DND-41 (cell line): ENCODE measurements at regions not wholly inside any gene's neighbourhood (a gene's known extent, or its start where the extent isn't known, plus 50 kb on each side); places are given as distances from the start of the nearest gene placed in this dataset.

ENCODE experiments used
- ATAC-seq: fragments of 200-7000 bp; cut with Tn5 transposase; 3 replicates; pipeline ENCODE4 v1.9.1; 2021; ENCODE audit warnings: low read depth; ENCODE audit not compliant: insufficient read depth
- DNase-seq: peaks from one replicate; pipeline ENCODE4 v3.0.0-alpha.2; 2020
- H2AFZ ChIP-seq: 2 replicates; pipeline ENCODE4 v1.6.0; 2012; ENCODE audit warnings: low read depth, low read length
- H3K27ac ChIP-seq: 2 replicates; pipeline ENCODE4 v1.5.1; 2012; ENCODE audit warnings: low read length, inconsistent platforms
- H3K27me3 ChIP-seq: fragments of 200-600 bp; sonication (generic); 2 replicates; pipeline ENCODE4 v1.6.0; 2012; ENCODE audit warnings: low read length, mild to moderate bottlenecking, inconsistent platforms; ENCODE audit not compliant: insufficient read depth, poor library complexity
- H3K36me3 ChIP-seq: 2 replicates; pipeline ENCODE4 v1.5.1; 2012; ENCODE audit warnings: low read length, inconsistent platforms; ENCODE audit not compliant: insufficient read depth
- H3K4me1 ChIP-seq: 2 replicates; pipeline ENCODE4 v1.5.1; 2012; ENCODE audit warnings: mild to moderate bottlenecking, low read length; ENCODE audit not compliant: insufficient read depth
- H3K4me2 ChIP-seq: 2 replicates; pipeline ENCODE4 v1.6.0; 2012; ENCODE audit warnings: mild to moderate bottlenecking, moderate library complexity, low read length, inconsistent platforms; ENCODE audit not compliant: insufficient read depth
- H3K4me3 ChIP-seq, 2 experiments: fragments of 200-600 bp in 1 of 2; shearing (Covaris generic) in 1 of 2; 2 replicates each; pipeline ENCODE4 v1.5.1; 2012 to 2016; ENCODE audit warnings: inconsistent platforms in 2 of 2, low read length in 2 of 2, mild to moderate bottlenecking in 2 of 2, low read depth in 1 of 2, moderate library complexity in 1 of 2
- H3K79me2 ChIP-seq: 2 replicates; pipeline ENCODE4 v1.6.0; 2012; ENCODE audit warnings: low read length, inconsistent platforms; ENCODE audit not compliant: insufficient read depth
- H3K9ac ChIP-seq: 2 replicates; pipeline ENCODE4 v1.6.0; 2012; ENCODE audit warnings: low read depth, mild to moderate bottlenecking, inconsistent platforms, low read length, moderate library complexity
- H3K9me3 ChIP-seq: 2 replicates; pipeline ENCODE4 v1.5.1; 2012; ENCODE audit warnings: low read length, moderate library complexity, mild to moderate bottlenecking, inconsistent platforms; ENCODE audit not compliant: insufficient read depth, severe bottlenecking
- H4K20me1 ChIP-seq: 2 replicates; pipeline ENCODE4 v1.6.0; 2012; ENCODE audit warnings: low read length; ENCODE audit not compliant: insufficient read depth
- CTCF ChIP-seq: IDR thresholded peaks from 2 replicates; pipeline ENCODE4 v1.5.1; 2012; ENCODE audit warnings: borderline replicate concordance, low read length, moderate library complexity, mild to moderate bottlenecking; ENCODE audit not compliant: poor library complexity, severe bottlenecking; ENCODE audit errors: extremely low read depth
- EZH2 ChIP-seq: IDR thresholded peaks from 3 replicates; pipeline ENCODE4 v1.6.1; 2012; ENCODE audit warnings: borderline replicate concordance, low read depth, mild to moderate bottlenecking, moderate library complexity, low read length, inconsistent platforms; ENCODE audit not compliant: severe bottlenecking

- Histone ChIP-seq H2AFZ (no peak overlapping the region), H3K9me3 (no peaks in the 10 kb centered on the region), H3K27ac (no peak overlapping the region), H3K36me3 (no peaks in the 10 kb centered on the region), H3K79me2 (no peaks in the 10 kb centered on the region), H3K27me3 (no peaks in the 10 kb centered on the region), H3K9ac (no peak overlapping the region), H4K20me1 (no peaks in the 10 kb centered on the region), H3K4me1 (no peaks in the 10 kb centered on the region), H3K4me2 (no peak overlapping the region), H3K4me3 (no peak overlapping the region)
- no peak for ATAC-seq
- TF ChIP-seq CTCF (no peak), EZH2 (no peak)
- no peak for DNase-seq
These were observed 868.8 kb downstream of the CDH11 start for GRCh38 chr16:64253096-64253495.

DNA sequence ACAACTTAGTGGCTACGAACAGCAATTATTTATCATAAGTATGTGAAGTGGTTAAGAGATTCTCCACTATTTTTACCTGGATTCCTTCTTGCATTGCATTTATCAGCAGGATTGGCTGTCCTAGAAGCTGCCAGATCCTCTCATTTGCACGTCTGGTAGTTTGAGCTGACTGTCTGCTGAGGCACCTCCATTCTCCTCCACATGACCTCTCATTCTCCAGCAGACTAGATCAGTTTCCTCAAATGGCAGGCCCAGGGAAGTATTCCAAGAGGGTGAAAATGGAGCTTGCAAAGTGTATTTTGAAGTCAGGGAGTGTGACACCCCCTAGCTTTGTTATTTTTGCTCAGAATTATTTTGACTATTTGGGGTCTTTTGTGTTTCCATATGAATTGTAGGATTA lies 870.1 kb downstream of the CDH11 start:
- DNase-seq (no peak), ATAC-seq (no peak)
- H3K79me2 ChIP-seq, result no peaks in the 10 kb centered on the region
- H4K20me1 ChIP-seq, result no peaks in the 10 kb centered on the region
- H3K27ac ChIP-seq, result no peak overlapping the region
- no peaks in the 10 kb centered on the region for H3K9me3 ChIP-seq
- no peak overlapping the region for H2AFZ ChIP-seq
- H3K36me3 ChIP-seq, result no peaks in the 10 kb centered on the region
- TF ChIP-seq CTCF (no peak), EZH2 (no peak)
- no peaks in the 10 kb centered on the region for H3K27me3 ChIP-seq
- H3K4me2 ChIP-seq, result no peak overlapping the region
- H3K9ac ChIP-seq, result no peak overlapping the region
- no peak overlapping the region for H3K4me3 ChIP-seq
- no peaks in the 10 kb centered on the region for H3K4me1 ChIP-seq

DNA sequence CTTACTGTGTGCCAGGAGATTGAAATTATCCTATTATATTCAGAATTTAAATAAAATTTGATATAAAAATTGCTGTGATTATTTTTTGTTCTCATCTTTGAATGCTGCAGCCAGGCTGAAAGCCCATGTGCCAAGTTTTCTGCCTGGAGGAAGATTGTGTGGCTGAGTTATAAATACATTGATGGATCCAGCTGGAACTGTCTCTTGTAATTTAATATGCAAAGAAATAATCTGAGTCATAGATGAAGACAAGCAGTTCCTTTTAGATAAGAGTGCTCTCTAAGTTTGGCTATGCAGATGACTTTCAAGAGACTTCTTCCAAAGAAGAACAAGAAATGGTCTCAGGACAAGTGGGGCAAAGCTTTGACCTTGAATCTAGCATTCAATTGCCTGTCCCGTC lies 871.0 kb downstream of the CDH11 start:
- Histone ChIP-seq H3K4me3 (no peak overlapping the region), H3K79me2 (no peaks in the 10 kb centered on the region), H3K9me3 (no peaks in the 10 kb centered on the region), H3K27ac (no peak overlapping the region), H2AFZ (no peak overlapping the region), H3K36me3 (no peaks in the 10 kb centered on the region), H3K9ac (no peak overlapping the region), H3K4me2 (no peak overlapping the region), H3K27me3 (no peaks in the 10 kb centered on the region), H4K20me1 (no peaks in the 10 kb centered on the region), H3K4me1 (no peaks in the 10 kb centered on the region)
- TF ChIP-seq EZH2 (no peak), CTCF (no peak)
- ATAC-seq, result no peak
- no peak for DNase-seq

DNA sequence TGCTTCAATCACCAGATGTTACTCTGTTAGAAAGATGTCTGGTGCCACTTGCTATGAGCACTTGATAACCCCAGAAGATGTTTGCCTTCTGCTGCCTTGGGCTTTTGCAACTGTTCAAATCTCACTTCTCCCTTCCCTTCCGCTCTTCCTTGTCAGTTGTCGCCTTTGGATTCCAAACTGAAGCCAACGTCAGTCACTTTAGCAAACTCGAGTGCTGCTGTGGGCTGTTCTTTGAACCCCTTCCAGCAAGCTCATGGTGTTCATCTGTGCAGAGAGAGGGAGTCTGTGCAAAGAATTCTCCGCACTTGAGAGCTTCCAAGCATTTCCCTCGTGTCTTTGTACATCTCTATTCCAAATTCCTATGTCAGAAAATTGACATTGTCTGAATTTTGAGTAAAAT lies 879.4 kb downstream of the CDH11 start:
- Histone ChIP-seq H3K27me3 (no peaks in the 10 kb centered on the region), H3K36me3 (no peaks in the 10 kb centered on the region), H2AFZ (no peak overlapping the region), H3K9ac (no peak overlapping the region), H3K27ac (no peak overlapping the region), H3K79me2 (no peaks in the 10 kb centered on the region), H3K9me3 (no peaks in the 10 kb centered on the region), H3K4me2 (no peak overlapping the region), H3K4me3 (no peak overlapping the region), H4K20me1 (no peaks in the 10 kb centered on the region), H3K4me1 (no peaks in the 10 kb centered on the region)
- TF ChIP-seq CTCF (no peak), EZH2 (no peak)
- ATAC-seq, result no peak
- DNase-seq, result no peak
